ENCODE measurements at regions not wholly inside any gene's neighbourhood (a gene's known extent, or its start where the extent isn't known, plus 50 kb on each side); places are given as distances from the start of the nearest gene placed in this dataset.

DNA sequence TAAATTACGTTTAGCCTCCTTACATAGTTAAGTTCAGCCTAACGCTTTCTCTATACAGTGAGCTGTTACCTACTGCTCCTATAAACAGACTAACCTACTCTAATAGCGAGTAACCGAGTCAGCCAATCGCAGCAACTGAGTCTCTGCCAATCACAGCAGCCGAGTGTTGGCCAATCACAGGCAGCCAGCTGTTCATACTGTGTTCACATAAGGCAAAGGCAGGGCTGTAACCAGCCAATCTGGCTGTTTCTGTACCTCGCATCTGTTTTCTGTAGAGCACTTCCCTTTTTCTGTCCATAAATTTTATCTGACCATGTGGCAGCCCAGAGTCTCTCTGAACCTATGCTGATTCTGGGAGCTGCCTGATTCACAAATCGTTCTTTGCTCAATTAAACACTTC is 263.9 kb upstream of the JARID2 start:
- H3K36me3 Mint-ChIP-seq = no peaks in the 10 kb centered on the region
- H3K9me3 Mint-ChIP-seq = no peaks in the 10 kb centered on the region
- DNase-seq (ENCODE audit: low spot score in 2 of 2, unreplicated experiment in 2 of 2) = no peak
- no peaks in the 10 kb centered on the region for H3K27me3 Mint-ChIP-seq (ENCODE audit: low read depth)
- peaks cover 23% of the 10 kb centered on the region for H3K4me1 Mint-ChIP-seq
- no peak for TF ChIP-seq CTCF (IDR thresholded peaks at IDR 0.05; ENCODE audit: unreplicated experiment)
- no peak overlapping the region for H3K27ac Mint-ChIP-seq
- no peak overlapping the region for H3K4me3 Mint-ChIP-seq

DNA sequence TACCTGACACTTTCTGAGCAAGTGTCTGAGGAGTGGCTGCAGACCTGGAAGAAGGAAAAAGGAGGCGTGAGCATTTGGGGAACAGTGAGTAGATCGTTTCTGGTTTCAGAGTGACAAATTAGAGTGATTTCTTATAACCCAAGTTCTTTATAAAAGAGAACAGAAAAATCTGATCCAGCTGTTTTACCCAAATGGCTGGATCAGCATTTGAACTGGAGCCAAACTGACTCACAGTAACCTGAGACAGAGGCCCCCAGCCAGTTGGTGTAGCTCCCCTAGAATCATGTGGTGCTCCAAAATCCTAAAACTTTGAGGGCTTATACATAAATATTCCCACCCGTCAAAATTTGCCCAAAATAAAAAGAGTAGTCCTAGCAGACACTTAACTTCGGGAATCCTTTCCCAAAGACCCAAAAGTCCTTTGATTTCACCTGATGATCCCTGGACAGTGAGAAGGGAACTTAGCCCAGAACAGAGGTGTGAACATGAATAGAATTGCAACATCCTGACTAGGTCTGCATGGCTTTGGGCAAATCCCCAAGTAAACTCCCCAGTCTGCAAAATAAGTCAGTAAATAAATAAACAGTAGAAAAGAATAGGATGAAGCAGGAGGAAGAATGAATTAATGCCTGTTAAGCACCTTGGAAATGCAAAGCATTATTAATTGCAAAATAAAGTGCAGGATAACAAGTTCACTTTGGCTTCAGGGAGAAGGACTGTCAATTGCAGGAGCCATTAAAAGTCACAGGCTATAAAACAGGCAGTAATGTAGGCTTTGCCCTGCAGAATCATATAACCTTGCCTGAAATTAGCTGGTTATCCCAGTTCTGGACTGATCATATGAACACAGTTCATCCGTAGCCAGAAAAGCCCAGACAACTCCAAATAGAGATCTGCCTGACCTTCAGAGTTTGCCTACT is 262.0 kb upstream of the JARID2 start:
- Mint-ChIP-seq H3K9me3 (no peaks in the 10 kb centered on the region), H3K27ac (no peak overlapping the region), H3K4me1 (peaks cover 23% of the 10 kb centered on the region), H3K36me3 (no peaks in the 10 kb centered on the region), H3K4me3 (no peak overlapping the region), H3K27me3 (ENCODE audit: low read depth) (no peaks in the 10 kb centered on the region)
- no peak for DNase-seq (ENCODE audit: low spot score in 2 of 2, unreplicated experiment in 2 of 2)
- TF ChIP-seq CTCF (IDR thresholded peaks at IDR 0.05; ENCODE audit: unreplicated experiment) = no peak

GRCh38 chr6:14984519-14984853 is 261.4 kb upstream of the JARID2 start:
- H3K36me3 Mint-ChIP-seq = no peaks in the 10 kb centered on the region
- DNase-seq (ENCODE audit: low spot score in 2 of 2, unreplicated experiment in 2 of 2) = no peak
- no peak for TF ChIP-seq CTCF (IDR thresholded peaks at IDR 0.05; ENCODE audit: unreplicated experiment)
- peak overlapping the region; percentile 5 for H3K27ac Mint-ChIP-seq
- no peak overlapping the region for H3K4me3 Mint-ChIP-seq
- no peaks in the 10 kb centered on the region for H3K9me3 Mint-ChIP-seq
- no peaks in the 10 kb centered on the region for H3K27me3 Mint-ChIP-seq (ENCODE audit: low read depth)
- H3K4me1 Mint-ChIP-seq = peaks cover 23% of the 10 kb centered on the region

DNA sequence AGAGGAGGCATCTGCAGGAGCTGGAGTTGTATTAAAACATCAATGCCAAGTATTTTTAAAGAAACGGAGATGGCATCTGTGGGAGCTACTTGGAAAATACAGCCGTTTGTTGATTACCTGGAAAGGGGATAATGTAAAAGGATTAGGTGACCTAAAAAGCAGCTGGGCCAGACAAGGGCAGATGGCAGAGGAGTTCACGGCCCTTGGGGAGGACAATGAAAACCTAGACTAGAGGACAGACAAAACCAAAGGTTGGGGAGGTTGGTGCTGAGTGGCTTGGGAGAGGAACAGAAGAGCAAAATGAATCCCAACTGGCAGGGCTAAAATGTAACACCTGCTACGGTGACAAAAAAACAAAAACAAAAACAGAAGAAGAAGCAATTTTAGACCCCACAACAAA is 260.5 kb upstream of the JARID2 start:
- peaks cover 23% of the 10 kb centered on the region for H3K4me1 Mint-ChIP-seq
- H3K4me3 Mint-ChIP-seq = no peak overlapping the region
- H3K36me3 Mint-ChIP-seq = no peaks in the 10 kb centered on the region
- no peak overlapping the region for H3K27ac Mint-ChIP-seq
- DNase-seq (ENCODE audit: low spot score in 2 of 2, unreplicated experiment in 2 of 2) = no peak
- no peak for TF ChIP-seq CTCF (IDR thresholded peaks at IDR 0.05; ENCODE audit: unreplicated experiment)
- no peaks in the 10 kb centered on the region for H3K9me3 Mint-ChIP-seq
- no peaks in the 10 kb centered on the region for H3K27me3 Mint-ChIP-seq (ENCODE audit: low read depth)

GRCh38 chr6:14986370-14986769 is 259.5 kb upstream of the JARID2 start:
- no peak for TF ChIP-seq CTCF (IDR thresholded peaks at IDR 0.05; ENCODE audit: unreplicated experiment)
- no peak for DNase-seq (ENCODE audit: low spot score in 2 of 2, unreplicated experiment in 2 of 2)
- no peaks in the 10 kb centered on the region for H3K27me3 Mint-ChIP-seq (ENCODE audit: low read depth)
- H3K4me1 Mint-ChIP-seq = peaks cover 23% of the 10 kb centered on the region
- no peak overlapping the region for H3K27ac Mint-ChIP-seq
- no peaks in the 10 kb centered on the region for H3K36me3 Mint-ChIP-seq
- no peak overlapping the region for H3K4me3 Mint-ChIP-seq
- H3K9me3 Mint-ChIP-seq = no peaks in the 10 kb centered on the region
